Endothelial cell of umbilical vein (primary cell): ENCODE measurements at regions not wholly inside any gene's neighbourhood (a gene's known extent, or its start where the extent isn't known, plus 50 kb on each side); places are given as distances from the start of the nearest gene placed in this dataset.

Experiments
- BruUV-seq: library from RNA; stranded (reverse); fragments of 400-500 nt; replicated peaks from 2 replicates; lab custom pipeline; 2021; lab: Mats Ljungman, UMichigan
- CTCF ChIA-PET: fragments of 300-600, 350-600 bp; sonication (Branson Sonifier 250); formaldehyde crosslinking; loops from one replicate; lab custom pipeline; 2021; ENCODE audit warnings: antibody characterized with exemption, inconsistent platforms; lab: Charles Lee
- POLR2A ChIA-PET: fragments of 300-600, 350-600 bp; sonication (Branson Sonifier 250); formaldehyde crosslinking; loops from one replicate; lab custom pipeline; 2021; ENCODE audit warnings: antibody characterized with exemption, inconsistent platforms; lab: Charles Lee
- DNase-seq: peaks from one replicate; pipeline ENCODE4 v3.0.0-alpha.2; 2011; ENCODE audit warnings: low read depth, low spot score
- FAIRE-seq: peaks from 2 replicates; lab custom pipeline; 2011; peaks lifted over from hg19 to GRCh38; lab: Jason Lieb, UNC
- H2AFZ ChIP-seq: 2 replicates; pipeline ENCODE4 v1.6.0; 2012; ENCODE audit warnings: low read depth, low read length, control low read depth, inconsistent platforms
- H3K27ac ChIP-seq: 2 replicates; pipeline ENCODE4 v1.5.1; 2011; ENCODE audit warnings: low read depth, mild to moderate bottlenecking, control low read depth, low read length, moderate library complexity; ENCODE audit not compliant: insufficient read depth
- H3K27me3 ChIP-seq, 2 experiments: 2 replicates each; pipeline versions ENCODE4 v1.6.0 to v1.6.1; 2011; ENCODE audit warnings: low read length in 2 of 2, mixed read lengths in 1 of 2; ENCODE audit not compliant: control insufficient read depth in 2 of 2, insufficient read depth in 2 of 2
- H3K36me3 ChIP-seq, 2 experiments: 2 replicates in 1 of 2; 3 replicates in 1 of 2; pipeline ENCODE4 v1.5.1; 2011; ENCODE audit warnings: low read length in 2 of 2, mild to moderate bottlenecking in 1 of 2, moderate library complexity in 1 of 2; ENCODE audit not compliant: control insufficient read depth in 2 of 2, insufficient read depth in 2 of 2; ENCODE audit errors: extremely low read depth in 1 of 2
- H3K4me1 ChIP-seq: 3 replicates; pipeline ENCODE4 v1.5.1; 2011; ENCODE audit warnings: mild to moderate bottlenecking, low read length; ENCODE audit not compliant: control insufficient read depth, insufficient read depth; ENCODE audit errors: extremely low read depth
- H3K4me2 ChIP-seq: 2 replicates; pipeline ENCODE4 v1.6.1; 2011; ENCODE audit warnings: low read length, control low read depth, mixed read lengths; ENCODE audit not compliant: insufficient read depth
- H3K4me3 ChIP-seq, 3 experiments: fragments of 200-600 bp in 1 of 3; sonication (generic), shearing (Covaris generic) in 1 of 3; replicated peaks in 1 of 3; 2 replicates each; pipeline ENCODE4 v1.5.1; 2011 to 2016; ENCODE audit warnings: control low read depth in 3 of 3, low read length in 3 of 3, mild to moderate bottlenecking in 2 of 3, inconsistent platforms in 1 of 3, low read depth in 1 of 3, moderate library complexity in 1 of 3; ENCODE audit not compliant: insufficient read depth in 1 of 3
- H3K79me2 ChIP-seq: 2 replicates; pipeline ENCODE4 v1.6.0; 2012; ENCODE audit warnings: low read length, inconsistent platforms; ENCODE audit not compliant: control insufficient read depth, insufficient read depth
- H3K9ac ChIP-seq: replicated peaks from 2 replicates; pipeline ENCODE3; 2011; ENCODE audit warnings: low read length, control low read depth; ENCODE audit not compliant: insufficient read depth; ENCODE audit errors: extremely low read depth
- H3K9me1 ChIP-seq: replicated peaks from 3 replicates; pipeline ENCODE4 v1.6.0; 2011; ENCODE audit warnings: mild to moderate bottlenecking, low read length; ENCODE audit not compliant: control insufficient read depth, insufficient read depth; ENCODE audit errors: extremely low read depth
- H3K9me3 ChIP-seq: replicated peaks from 2 replicates; pipeline ENCODE4 v1.5.1; 2012; ENCODE audit warnings: low read length, inconsistent platforms; ENCODE audit not compliant: control insufficient read depth, insufficient read depth
- H4K20me1 ChIP-seq: replicated peaks from 2 replicates; pipeline ENCODE3; 2011; ENCODE audit warnings: mild to moderate bottlenecking, low read length; ENCODE audit not compliant: control insufficient read depth, insufficient read depth; ENCODE audit errors: extremely low read depth
- CTCF ChIP-seq, 2 donors: IDR thresholded peaks; 1 replicate in 1 of 2; 2 replicates in 1 of 2; pipeline ENCODE4 v1.5.1; 2011; ENCODE audit warnings: low read length in 2 of 2, mild to moderate bottlenecking in 2 of 2, moderate library complexity in 2 of 2, control low read depth in 1 of 2, inconsistent platforms in 1 of 2, low read depth in 1 of 2; ENCODE audit not compliant: insufficient read depth in 1 of 2; ENCODE audit errors: extremely low read depth in 1 of 2
- EZH2 ChIP-seq: IDR thresholded peaks from 2 replicates; pipeline ENCODE4 v1.6.1; 2012; ENCODE audit warnings: borderline replicate concordance, low read depth, mild to moderate bottlenecking, moderate library complexity, low read length, inconsistent platforms; ENCODE audit not compliant: severe bottlenecking
- FOS ChIP-seq: IDR thresholded peaks from 2 replicates; pipeline ENCODE4 v1.6.1; 2011; ENCODE audit warnings: mild to moderate bottlenecking, low read length, moderate library complexity, borderline replicate concordance; ENCODE audit not compliant: insufficient read depth
- GATA2 ChIP-seq: IDR thresholded peaks from 2 replicates; pipeline ENCODE4 v1.7.0; 2011; ENCODE audit warnings: low read depth, mild to moderate bottlenecking, moderate library complexity, mixed read lengths, low read length; ENCODE audit not compliant: insufficient read length, insufficient read depth
- JUN ChIP-seq: IDR thresholded peaks from 2 replicates; pipeline ENCODE4 v1.6.1; 2011; ENCODE audit warnings: borderline replicate concordance, low read depth; ENCODE audit not compliant: insufficient read length, insufficient read depth
- MAX ChIP-seq: IDR thresholded peaks from 2 replicates; pipeline ENCODE4 v1.6.1; 2011; ENCODE audit not compliant: insufficient read depth, insufficient read length
- MYC ChIP-seq: IDR thresholded peaks from one replicate; pipeline ENCODE4 v1.6.1; 2011; ENCODE audit warnings: mild to moderate bottlenecking, low read depth, low read length
- POLR2A ChIP-seq: IDR thresholded peaks from 2 replicates; pipeline ENCODE4 v1.6.1; 2012; ENCODE audit warnings: low read depth, mild to moderate bottlenecking, control low read depth, low read length
- POLR2AphosphoS5 ChIP-seq: IDR thresholded peaks from 2 replicates; pipeline ENCODE4 v1.6.1; 2012; ENCODE audit warnings: low read depth, mild to moderate bottlenecking, control low read depth, low read length, moderate library complexity; ENCODE audit not compliant: insufficient read depth
- dilution Hi-C: fragments of 300-500 bp; cut with MboI; formaldehyde crosslinking; loops from one replicate; pipeline ENCODE4 v1.15.0; 2019; ENCODE audit warnings: low sequenced_read_pairs; ENCODE audit not compliant: extremely low pct_ligation_motif_present
- intact Hi-C: fragments of 100-400 bp; cut with micrococcal nuclease; formaldehyde crosslinking; loops from one replicate; pipeline ENCODE4 v1.10.0; 2022

GRCh38 chr5:20129501-20129900, 141.5 kb upstream of the CDH18 start:
- H3K4me2 ChIP-seq = no peak overlapping the region
- CTCF ChIA-PET = interaction anchor here (1.6 kb wide), 1 partner anchor 11 kb away, joined by 6 read pairs; no protein-coding TSS in a partner anchor
- no peak overlapping the region for H3K4me3 ChIP-seq
- H3K27ac ChIP-seq = no peak overlapping the region
- FAIRE-seq = no peak
- dilution Hi-C loops = no loop called here
- H3K79me2 ChIP-seq = no peaks in the 10 kb centered on the region
- no peak for TF ChIP-seq CTCF (IDR thresholded peaks at IDR 0.05; ENCODE audit: extremely low read depth in 1 of 2, insufficient read depth in 1 of 2, low read depth in 1 of 2, low read length in 2 of 2)
- TF ChIP-seq POLR2A = no peak
- TF ChIP-seq MAX = no peak
- TF ChIP-seq EZH2 = no peak
- TF ChIP-seq MYC = no peak
- no peaks in the 10 kb centered on the region for H3K36me3 ChIP-seq
- intact Hi-C loops = no loop called here
- no peak for DNase-seq
- H3K9ac ChIP-seq = no peak overlapping the region
- H3K27me3 ChIP-seq = no peaks in the 10 kb centered on the region
- no TSS peak for BruUV-seq
- H3K9me1 ChIP-seq = no peaks in the 10 kb centered on the region
- POLR2A ChIA-PET = no interaction called here
- H2AFZ ChIP-seq = no peak overlapping the region
- H4K20me1 ChIP-seq = no peaks in the 10 kb centered on the region
- no peaks in the 10 kb centered on the region for H3K4me1 ChIP-seq
- H3K9me3 ChIP-seq = peaks cover 2% of the 10 kb centered on the region

- Histone ChIP-seq H3K9me1 (no peaks in the 10 kb centered on the region), H3K79me2 (no peaks in the 10 kb centered on the region), H3K4me3 (no peak overlapping the region), H4K20me1 (no peaks in the 10 kb centered on the region), H3K4me1 (no peaks in the 10 kb centered on the region), H3K36me3 (no peaks in the 10 kb centered on the region), H3K9ac (no peak overlapping the region), H3K9me3 (peaks cover 2% of the 10 kb centered on the region), H3K27me3 (no peaks in the 10 kb centered on the region), H2AFZ (no peak overlapping the region), H3K4me2 (no peak overlapping the region), H3K27ac (no peak overlapping the region)
- BruUV-seq = no TSS peak
- ChIA-PET POLR2A (no interaction called here), CTCF (interaction anchor here (1.6 kb wide), 1 partner anchor 10 kb away, joined by 6 read pairs; no protein-coding TSS in a partner anchor)
- no peak for FAIRE-seq
- no peak for TF ChIP-seq CTCF (IDR thresholded peaks at IDR 0.05; ENCODE audit: extremely low read depth in 1 of 2, insufficient read depth in 1 of 2, low read depth in 1 of 2, low read length in 2 of 2)
- TF ChIP-seq POLR2A = no peak
- no peak for TF ChIP-seq MYC
- no peak for TF ChIP-seq FOS
- no peak for TF ChIP-seq MAX
- no peak for TF ChIP-seq GATA2
- TF ChIP-seq POLR2AphosphoS5 = no peak
- TF ChIP-seq JUN = no peak
- TF ChIP-seq EZH2 = no peak
- no peak for DNase-seq
- dilution Hi-C loops = no loop called here
- intact Hi-C loops = no loop called here
Observed at GRCh38 chr5:20128343-20128742, 140.3 kb upstream of the CDH18 start.
